GM19452 (cell line): ENCODE measurements at regions not wholly inside any gene's neighbourhood (a gene's known extent, or its start where the extent isn't known, plus 50 kb on each side); places are given as distances from the start of the nearest gene placed in this dataset.
"Not testable (repeated sequence)": the region's sequence is repeated elsewhere in the genome, so short reads cannot be mapped to it uniquely, and the experiment has no call there.

Experiments used
- ATAC-seq: cut with Tn5 transposase; IDR thresholded peaks from one replicate; pipeline ENCODE4 v1.9.1; 2021; ENCODE audit not compliant: unreplicated experiment

GRCh38 chr5:86337667-86338460, 279.9 kb upstream of the COX7C start:
- no peak for ATAC-seq

DNA sequence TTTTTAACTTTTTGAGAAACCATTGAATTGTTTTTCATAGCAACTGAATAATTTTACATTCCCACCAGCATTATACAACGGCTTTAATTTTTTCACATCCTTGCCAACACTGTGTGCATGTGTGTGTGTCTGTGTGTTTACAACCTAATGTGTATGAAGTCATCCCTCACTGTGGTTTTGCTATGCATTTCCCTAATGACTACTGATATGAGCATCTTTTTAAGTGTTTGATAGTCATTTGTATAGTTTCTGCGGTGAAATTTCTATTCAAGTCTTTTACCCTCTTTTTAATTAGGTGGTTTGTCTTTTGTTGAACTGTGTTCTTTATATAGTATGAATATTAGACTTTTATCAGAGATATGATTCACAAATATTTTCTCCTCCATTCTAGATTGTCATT, 263.1 kb upstream of the COX7C start:
- ATAC-seq = no peak

- no peak for ATAC-seq
Measured at GRCh38 chr5:86360801-86361200, 256.9 kb upstream of the COX7C start.

- no peak for ATAC-seq
Measured at GRCh38 chr5:86371061-86371460, 246.7 kb upstream of the COX7C start.

- no peak for ATAC-seq
Measured at GRCh38 chr5:86374611-86375010, 243.1 kb upstream of the COX7C start.

- ATAC-seq = no peak
Measured at GRCh38 chr5:86376214-86376613, 241.5 kb upstream of the COX7C start.

DNA sequence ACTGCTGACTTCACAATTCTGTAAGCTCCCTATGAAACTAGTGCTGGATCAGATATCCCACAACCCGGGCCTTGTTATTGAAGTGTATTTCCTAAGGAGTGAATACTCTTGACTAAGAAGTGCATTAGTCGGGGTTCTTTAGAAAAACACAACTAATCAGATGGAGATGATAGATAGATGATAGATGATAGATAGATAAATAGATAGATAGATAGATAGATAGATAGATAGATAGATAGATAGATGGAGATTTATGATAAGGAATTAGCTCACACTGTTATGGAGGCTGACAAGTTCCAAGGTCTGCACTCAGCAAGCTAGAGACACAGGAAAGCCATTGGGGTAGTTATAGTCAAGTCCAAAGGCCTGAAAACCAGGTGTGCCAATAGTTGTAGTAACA, 214.6 kb upstream of the COX7C start:
- no peak for ATAC-seq

GRCh38 chr5:86404256-86404655, 213.5 kb upstream of the COX7C start:
- ATAC-seq = no peak

DNA sequence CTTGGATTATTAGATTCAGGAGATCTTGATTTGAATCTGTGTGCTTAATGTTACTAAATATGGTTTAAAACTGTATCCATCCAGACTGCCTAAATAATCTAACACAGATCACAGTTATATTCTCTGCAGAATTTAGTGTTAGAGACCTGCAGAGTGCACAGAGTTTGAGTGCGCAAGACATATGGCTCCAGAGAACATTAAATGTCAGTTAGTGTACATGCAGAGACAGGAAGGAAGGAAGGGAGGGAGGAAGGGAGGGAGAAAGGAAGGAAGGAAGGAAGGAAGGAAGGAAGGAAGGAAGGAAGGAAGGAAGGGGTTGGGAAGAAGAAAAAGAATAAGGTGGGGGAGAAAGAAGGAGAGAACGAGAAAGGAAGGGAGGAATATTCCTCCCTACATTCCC, 210.0 kb upstream of the COX7C start:
- no peak for ATAC-seq

- no peak for ATAC-seq
Measured at GRCh38 chr5:86411596-86411995, 206.1 kb upstream of the COX7C start.

DNA sequence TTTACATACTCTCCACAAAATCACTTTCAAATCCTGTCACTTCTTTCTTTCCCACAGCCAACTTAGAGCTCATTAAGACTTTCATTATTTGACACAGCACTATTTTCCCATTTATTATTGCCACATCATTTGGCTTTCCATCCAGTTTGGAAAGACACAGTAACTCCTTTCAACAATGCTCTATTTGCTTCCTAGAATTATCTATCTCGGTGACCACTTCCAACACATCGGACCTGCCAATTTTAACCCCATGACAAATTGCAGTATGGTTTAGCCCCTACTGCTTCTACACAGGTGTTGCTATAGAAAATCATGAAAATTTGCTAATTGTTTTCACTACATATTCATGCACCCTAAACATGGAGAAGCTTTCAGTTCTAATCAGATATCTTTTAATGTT, 190.6 kb upstream of the COX7C start:
- ATAC-seq = no peak

GRCh38 chr5:86439593-86440110, 178.1 kb upstream of the COX7C start:
- no peak for ATAC-seq

GRCh38 chr5:86442036-86442745, 175.6 kb upstream of the COX7C start:
- no peak for ATAC-seq

- no peak for ATAC-seq
Measured at GRCh38 chr5:86447362-86447761, 170.4 kb upstream of the COX7C start.

- no peak for ATAC-seq
Measured at GRCh38 chr5:86452251-86452650, 165.5 kb upstream of the COX7C start.

GRCh38 chr5:86460519-86460918, 157.2 kb upstream of the COX7C start:
- no peak for ATAC-seq

GRCh38 chr5:86461169-86461956, 156.4 kb upstream of the COX7C start:
- no peak for ATAC-seq

- ATAC-seq = no peak
Measured at GRCh38 chr5:86463339-86463738, 154.4 kb upstream of the COX7C start.

DNA sequence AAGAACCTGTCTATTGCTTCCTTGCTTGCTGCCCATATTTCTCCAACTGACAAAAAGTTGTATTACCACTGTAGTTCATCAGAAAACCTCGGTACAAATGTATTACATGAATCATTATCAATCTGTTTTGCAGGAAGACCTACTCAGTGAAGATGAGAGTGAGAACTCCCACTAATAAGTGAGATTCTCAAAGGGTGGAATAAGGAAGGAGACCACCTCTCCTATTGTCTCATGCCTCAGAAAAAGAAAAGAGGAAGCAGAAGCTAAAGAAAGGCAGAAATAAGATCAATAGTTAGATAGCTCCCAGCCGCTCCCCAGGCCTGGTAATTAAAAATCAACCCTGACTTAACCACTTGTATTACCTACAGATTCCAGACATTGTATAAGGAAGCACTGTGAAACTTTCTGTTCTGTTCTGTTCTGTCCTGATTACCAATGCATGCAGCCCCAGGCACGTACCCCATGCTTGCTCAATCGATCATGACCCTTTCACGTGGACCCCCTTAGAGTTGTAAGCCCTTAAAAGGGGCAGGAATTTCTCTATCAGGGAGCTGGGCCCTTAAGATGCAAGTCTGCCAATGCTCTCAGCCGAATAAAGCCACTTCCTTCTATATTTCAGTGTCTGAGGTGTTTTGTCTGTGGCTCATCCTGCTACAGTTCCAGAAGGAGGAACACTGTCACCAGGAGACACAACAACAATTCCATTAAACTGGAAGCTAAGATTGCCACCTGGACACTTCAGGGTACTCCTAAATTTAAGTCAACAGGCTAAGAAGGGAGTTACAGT, 152.5 kb upstream of the COX7C start:
- ATAC-seq = no peak

DNA sequence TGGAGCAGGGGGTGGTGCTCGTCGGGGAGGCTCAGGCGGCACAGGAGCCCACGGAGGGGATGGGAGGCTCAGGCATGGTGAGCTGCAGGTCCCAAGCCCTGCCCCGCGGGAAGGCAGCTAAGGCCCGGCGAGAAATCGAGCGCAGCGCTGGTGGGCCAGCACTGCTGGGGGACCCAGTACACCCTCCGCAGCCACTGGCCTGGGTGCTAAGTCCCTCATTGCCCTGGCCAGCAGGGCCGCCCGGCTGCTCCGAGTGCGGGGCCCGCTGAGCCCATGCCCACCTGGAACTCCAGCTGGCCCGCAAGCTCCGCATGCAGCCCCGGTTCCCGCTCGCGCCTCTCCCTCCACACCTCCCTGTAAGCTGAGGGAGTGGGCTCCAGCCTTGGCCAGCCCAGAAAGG, 151.0 kb upstream of the COX7C start:
- not testable (repeated sequence) for ATAC-seq

- no peak for ATAC-seq
Measured at GRCh38 chr5:86482008-86482407, 135.7 kb upstream of the COX7C start.
